ENCODE measurements at regions not wholly inside any gene's neighbourhood (a gene's known extent, or its start where the extent isn't known, plus 50 kb on each side); places are given as distances from the start of the nearest gene placed in this dataset.

DNA sequence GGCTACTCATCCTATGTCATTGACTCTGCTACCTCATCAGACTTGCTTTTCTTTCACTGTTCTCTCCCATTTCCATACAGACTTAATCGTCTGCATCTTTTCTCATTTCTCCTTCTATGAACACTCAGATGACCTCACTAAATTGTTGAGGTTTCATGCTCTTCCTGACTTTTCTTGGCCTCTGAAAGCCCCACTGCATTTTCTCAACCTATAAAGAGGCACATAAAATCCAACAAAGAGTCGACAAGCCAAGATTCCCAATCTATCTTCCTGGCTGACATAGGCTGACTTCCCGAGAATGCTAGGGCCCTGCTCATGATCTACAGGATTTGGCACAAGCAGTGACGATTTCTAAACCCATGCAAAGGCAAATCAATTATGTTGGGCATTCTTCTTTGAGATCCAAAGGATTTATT, 280.8 kb upstream of the DPYD start:
- TF ChIP-seq, protein P1, sequence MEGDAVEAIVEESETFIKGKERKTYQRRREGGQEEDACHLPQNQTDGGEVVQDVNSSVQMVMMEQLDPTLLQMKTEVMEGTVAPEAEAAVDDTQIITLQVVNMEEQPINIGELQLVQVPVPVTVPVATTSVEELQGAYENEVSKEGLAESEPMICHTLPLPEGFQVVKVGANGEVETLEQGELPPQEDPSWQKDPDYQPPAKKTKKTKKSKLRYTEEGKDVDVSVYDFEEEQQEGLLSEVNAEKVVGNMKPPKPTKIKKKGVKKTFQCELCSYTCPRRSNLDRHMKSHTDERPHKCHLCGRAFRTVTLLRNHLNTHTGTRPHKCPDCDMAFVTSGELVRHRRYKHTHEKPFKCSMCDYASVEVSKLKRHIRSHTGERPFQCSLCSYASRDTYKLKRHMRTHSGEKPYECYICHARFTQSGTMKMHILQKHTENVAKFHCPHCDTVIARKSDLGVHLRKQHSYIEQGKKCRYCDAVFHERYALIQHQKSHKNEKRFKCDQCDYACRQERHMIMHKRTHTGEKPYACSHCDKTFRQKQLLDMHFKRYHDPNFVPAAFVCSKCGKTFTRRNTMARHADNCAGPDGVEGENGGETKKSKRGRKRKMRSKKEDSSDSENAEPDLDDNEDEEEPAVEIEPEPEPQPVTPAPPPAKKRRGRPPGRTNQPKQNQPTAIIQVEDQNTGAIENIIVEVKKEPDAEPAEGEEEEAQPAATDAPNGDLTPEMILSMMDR (IDR thresholded peaks at IDR 0.05; ENCODE audit: low read depth, low read length, poor library complexity, severe bottlenecking): no peak
- no peak for TF ChIP-seq EZH2phosphoT487 (IDR thresholded peaks at IDR 0.05; ENCODE audit: borderline replicate concordance, low read length)

Measured in DOHH2 (cell line).